ENCODE measurements at regions not wholly inside any gene's neighbourhood (a gene's known extent, or its start where the extent isn't known, plus 50 kb on each side); places are given as distances from the start of the nearest gene placed in this dataset.

- DNase-seq (no peak), ATAC-seq (no peak)
- no peak overlapping the region for H3K27ac ChIP-seq
- intact Hi-C loops (cut with DNase I; ENCODE audit: low total_unique reads) (no loop called here), in situ Hi-C loops (cut with MboI; ENCODE audit: low sequenced_read_pairs in 4 of 4) (no loop called here)
- H3K9me3 ChIP-seq: no peaks in the 10 kb centered on the region
- H3K36me3 ChIP-seq: no peaks in the 10 kb centered on the region
- H3K4me3 ChIP-seq: no peak overlapping the region
- H3K4me1 ChIP-seq: no peaks in the 10 kb centered on the region
- no peak for TF ChIP-seq CTCF (IDR thresholded peaks at IDR 0.05 in 4 of 5, conservative IDR thresholded peaks at IDR 0.05 in 1 of 5)
- TF ChIP-seq POLR2A (IDR thresholded peaks at IDR 0.05): no peak
- no peaks in the 10 kb centered on the region for H3K27me3 ChIP-seq
These were observed 571.6 kb downstream of the UQCRFS1 start for GRCh38 chr19:28641395-28641794.

- in situ Hi-C loops (cut with MboI; ENCODE audit: low sequenced_read_pairs in 4 of 4): no loop called here
- Histone ChIP-seq H3K4me1 (no peaks in the 10 kb centered on the region), H3K36me3 (no peaks in the 10 kb centered on the region), H3K27ac (no peak overlapping the region), H3K27me3 (no peaks in the 10 kb centered on the region), H3K9me3 (no peaks in the 10 kb centered on the region), H3K4me3 (no peak overlapping the region)
- TF ChIP-seq CTCF (IDR thresholded peaks at IDR 0.05 in 4 of 5, conservative IDR thresholded peaks at IDR 0.05 in 1 of 5) (no peak), POLR2A (IDR thresholded peaks at IDR 0.05) (no peak)
- intact Hi-C loops (cut with DNase I; ENCODE audit: low total_unique reads): no loop called here
- ATAC-seq (no peak), DNase-seq (no peak)
These were observed 572.4 kb downstream of the UQCRFS1 start for GRCh38 chr19:28640506-28640905.

- in situ Hi-C loops (cut with MboI; ENCODE audit: low sequenced_read_pairs in 4 of 4) (no loop called here), intact Hi-C loops (cut with DNase I; ENCODE audit: low total_unique reads) (loop anchor here (10.0 kb wide), 1 partner anchor 84 kb away; no protein-coding TSS in a partner anchor)
- DNase-seq: no peak
- Histone ChIP-seq H3K9me3 (no peaks in the 10 kb centered on the region), H3K4me3 (no peak overlapping the region), H3K4me1 (no peaks in the 10 kb centered on the region), H3K27ac (no peak overlapping the region), H3K36me3 (no peaks in the 10 kb centered on the region), H3K27me3 (no peaks in the 10 kb centered on the region)
- TF ChIP-seq CTCF (IDR thresholded peaks at IDR 0.05 in 4 of 5, conservative IDR thresholded peaks at IDR 0.05 in 1 of 5): no peak
- TF ChIP-seq POLR2A (IDR thresholded peaks at IDR 0.05): no peak
- no peak for ATAC-seq
These were observed 574.5 kb downstream of the UQCRFS1 start for GRCh38 chr19:28638445-28638844.

- H3K27ac ChIP-seq: no peak overlapping the region
- ATAC-seq (no peak), DNase-seq (no peak)
- no peak for TF ChIP-seq POLR2A (IDR thresholded peaks at IDR 0.05)
- in situ Hi-C loops (cut with MboI; ENCODE audit: low sequenced_read_pairs in 4 of 4) (no loop called here), intact Hi-C loops (cut with DNase I; ENCODE audit: low total_unique reads) (loop anchor here (10.0 kb wide), 1 partner anchor 82 kb away; no protein-coding TSS in a partner anchor)
- no peaks in the 10 kb centered on the region for H3K4me1 ChIP-seq
- H3K27me3 ChIP-seq: no peaks in the 10 kb centered on the region
- no peaks in the 10 kb centered on the region for H3K9me3 ChIP-seq
- no peaks in the 10 kb centered on the region for H3K36me3 ChIP-seq
- no peak overlapping the region for H3K4me3 ChIP-seq
These were observed 576.2 kb downstream of the UQCRFS1 start for GRCh38 chr19:28636706-28637105.

DNA sequence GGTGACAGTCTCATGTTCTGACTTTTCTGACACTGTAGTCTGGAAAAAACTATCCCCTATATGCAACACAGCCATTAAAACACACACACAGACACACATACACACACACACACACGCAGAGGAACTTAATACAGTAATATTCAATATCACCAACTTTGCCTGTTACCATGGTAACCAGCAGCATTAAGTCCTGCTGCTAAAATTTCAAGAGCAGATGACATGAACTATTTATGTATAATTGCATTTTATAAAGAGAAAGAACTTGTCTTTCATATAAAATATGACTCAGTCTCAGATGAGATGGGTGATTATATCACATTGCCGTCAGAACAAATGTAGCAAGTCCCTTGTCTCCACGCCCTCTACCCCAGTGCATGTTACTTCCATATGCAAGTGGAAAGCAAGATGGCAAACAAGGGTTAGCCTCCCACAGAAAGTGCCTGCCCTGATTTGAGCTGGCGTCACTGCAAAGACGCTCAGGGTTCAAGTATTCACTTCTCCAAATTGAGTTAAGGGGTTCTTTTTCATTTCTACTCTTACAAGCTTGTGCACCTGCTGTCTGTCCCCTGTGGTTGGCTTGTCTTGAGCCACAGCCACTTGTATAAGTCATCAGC is 576.8 kb downstream of the UQCRFS1 start:
- intact Hi-C loops (cut with DNase I; ENCODE audit: low total_unique reads): loop anchor here (10.0 kb wide), 1 partner anchor 81 kb away; no protein-coding TSS in a partner anchor
- TF ChIP-seq CTCF (IDR thresholded peaks at IDR 0.05 in 4 of 5, conservative IDR thresholded peaks at IDR 0.05 in 1 of 5) (no peak), POLR2A (IDR thresholded peaks at IDR 0.05) (no peak)
- no peaks in the 10 kb centered on the region for H3K36me3 ChIP-seq
- DNase-seq (no peak), ATAC-seq (no peak)
- no peak overlapping the region for H3K4me3 ChIP-seq
- no peaks in the 10 kb centered on the region for H3K27me3 ChIP-seq
- in situ Hi-C loops (cut with MboI; ENCODE audit: low sequenced_read_pairs in 4 of 4): no loop called here
- H3K9me3 ChIP-seq: no peaks in the 10 kb centered on the region
- H3K27ac ChIP-seq: no peak overlapping the region
- H3K4me1 ChIP-seq: no peaks in the 10 kb centered on the region

Data from gastrocnemius medialis (tissue), 4 donors.